ENCODE measurements at regions not wholly inside any gene's neighbourhood (a gene's known extent, or its start where the extent isn't known, plus 50 kb on each side); places are given as distances from the start of the nearest gene placed in this dataset.
"Not testable (repeated sequence)": the region's sequence is repeated elsewhere in the genome, so short reads cannot be mapped to it uniquely, and the experiment has no call there.

GRCh38 chr22:22946131-22946530 is 58.5 kb downstream of the IGLL5 start:
- no peak for DNase-seq

GRCh38 chr22:22948651-22949571 is 61.3 kb downstream of the IGLL5 start:
- peak; percentile 89 for DNase-seq

DNA sequence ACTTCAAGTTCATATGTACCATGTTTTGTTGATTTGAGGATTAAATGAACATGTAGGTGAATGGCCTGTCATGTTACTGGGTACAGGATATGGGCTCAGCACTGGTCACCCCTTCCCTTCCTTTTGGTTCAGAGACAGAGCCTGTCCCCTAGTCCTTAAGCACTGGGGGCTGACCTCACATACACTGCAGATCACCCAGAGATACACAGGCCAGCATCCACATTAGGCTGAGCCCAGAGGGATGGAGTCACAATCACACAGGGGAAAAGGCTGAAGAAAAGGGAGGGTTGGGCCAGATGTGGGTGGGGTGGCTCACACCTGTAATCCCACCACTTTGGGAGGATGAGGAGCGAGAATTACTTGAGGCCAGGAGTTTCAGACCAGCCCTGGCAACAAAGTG is 62.3 kb downstream of the IGLL5 start:
- no peak for DNase-seq

- no peak for DNase-seq
These were observed 63.4 kb downstream of the IGLL5 start for GRCh38 chr22:22951035-22951434.

DNA sequence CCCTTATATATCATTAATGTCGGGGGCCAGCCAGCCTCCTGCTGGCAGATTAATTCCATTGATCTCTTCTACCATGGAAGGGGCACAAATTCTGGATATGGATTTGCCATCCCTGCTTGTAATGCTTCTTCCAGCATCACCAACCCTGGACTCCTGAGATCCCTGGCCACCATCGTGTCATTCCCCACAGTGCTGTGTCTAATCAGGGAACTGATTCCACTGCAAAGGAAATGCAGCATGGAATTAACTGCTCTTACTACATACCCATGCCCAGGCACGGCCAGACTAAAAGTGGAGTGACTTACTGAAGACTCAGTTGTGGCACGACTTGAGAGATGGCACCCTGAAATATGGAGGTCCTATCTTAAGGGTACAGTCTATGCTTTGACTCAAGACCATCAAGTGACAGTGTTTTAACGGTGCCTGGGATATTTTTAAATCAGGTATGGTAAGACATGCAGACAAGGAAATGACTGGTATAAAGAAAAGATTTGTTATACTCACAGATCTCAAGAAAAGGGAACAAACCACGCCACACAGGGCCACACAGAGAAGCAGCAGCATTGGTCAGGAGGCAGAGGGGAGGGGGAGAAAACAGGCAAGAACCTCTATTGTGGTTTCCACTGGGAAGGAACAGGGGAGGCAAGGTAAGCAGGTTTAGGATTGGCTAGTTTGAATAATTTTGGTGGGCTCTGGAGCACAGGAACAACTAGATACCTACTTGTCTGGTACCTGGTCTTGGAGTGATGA is 65.1 kb downstream of the IGLL5 start:
- no peak for DNase-seq

GRCh38 chr22:22953791-22954190 is 66.2 kb downstream of the IGLL5 start:
- DNase-seq = no peak

DNA sequence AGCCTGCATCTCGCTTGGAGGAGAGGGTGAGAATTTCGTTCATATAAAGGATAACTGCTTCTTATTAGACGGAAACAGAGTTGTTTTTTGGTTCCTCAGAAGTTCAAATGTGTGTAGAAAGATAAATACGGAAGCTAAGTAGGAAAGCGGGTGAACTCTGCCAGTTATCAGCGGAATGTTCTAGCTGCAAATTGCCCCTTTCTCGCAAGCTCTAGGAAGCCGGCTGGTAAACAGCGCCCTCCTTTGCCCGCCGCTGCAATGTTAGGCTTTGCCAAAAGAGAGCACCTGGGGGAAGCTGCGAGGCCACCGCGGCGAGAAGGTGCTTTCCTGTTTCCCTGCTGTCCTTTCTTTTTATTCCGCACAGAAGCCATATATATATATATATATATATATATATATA is 67.0 kb downstream of the IGLL5 start:
- DNase-seq = no peak

GRCh38 chr22:22955276-22955798 is 67.7 kb downstream of the IGLL5 start:
- no peak for DNase-seq

DNA sequence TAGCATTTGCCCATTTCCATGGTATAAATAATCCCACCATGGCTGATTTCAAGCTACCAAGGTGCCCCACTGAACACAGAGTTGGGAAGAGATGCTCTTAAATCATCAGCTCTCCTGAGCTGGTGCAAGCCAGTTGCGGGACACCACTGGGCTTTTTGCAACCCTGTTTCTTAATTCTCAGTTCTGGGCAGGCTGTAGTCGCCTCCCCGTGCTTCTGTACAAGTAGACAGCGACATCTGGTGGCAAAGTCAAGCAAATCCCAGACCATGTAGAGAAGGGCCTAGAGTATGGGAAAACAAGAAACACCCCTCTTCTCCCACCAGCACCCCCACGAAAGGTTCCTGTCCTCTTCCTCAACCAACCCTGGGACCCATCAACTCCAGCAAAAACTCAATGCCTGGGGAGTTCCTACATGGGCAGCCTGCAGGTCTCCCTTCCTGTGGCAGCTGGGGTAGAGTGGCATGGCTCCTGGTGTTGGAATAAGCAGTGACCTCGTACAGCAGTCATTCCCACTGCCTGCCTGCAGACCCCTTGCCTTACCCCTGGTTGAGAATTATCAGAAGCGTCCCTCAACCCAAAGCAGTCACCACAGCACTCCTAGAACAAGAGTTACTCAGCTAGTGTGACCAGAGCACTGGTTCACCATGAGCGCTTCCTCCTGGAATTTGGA is 68.4 kb downstream of the IGLL5 start:
- peak; percentile 58 for DNase-seq

DNA sequence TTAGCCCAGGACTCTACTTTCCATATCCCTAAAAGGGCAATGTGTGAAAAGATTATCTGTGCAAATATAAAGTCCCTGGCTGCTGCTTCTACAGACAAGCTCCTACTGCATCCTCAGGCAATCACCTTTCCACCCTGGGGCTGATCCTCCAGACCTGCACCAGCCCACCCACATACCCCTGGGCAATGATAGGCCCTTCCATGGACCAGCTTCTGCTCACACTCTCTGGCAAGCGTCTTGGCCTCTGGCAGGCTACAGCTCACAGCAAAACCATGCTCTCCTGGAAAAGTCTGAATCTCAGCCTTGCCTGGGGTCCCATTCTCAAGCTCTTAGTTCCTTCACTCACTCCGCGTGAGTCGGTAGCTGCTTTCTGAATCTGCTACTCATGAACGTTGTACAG is 69.5 kb downstream of the IGLL5 start:
- DNase-seq = no peak

GRCh38 chr22:22958621-22959020 is 71.0 kb downstream of the IGLL5 start:
- DNase-seq = no peak

DNA sequence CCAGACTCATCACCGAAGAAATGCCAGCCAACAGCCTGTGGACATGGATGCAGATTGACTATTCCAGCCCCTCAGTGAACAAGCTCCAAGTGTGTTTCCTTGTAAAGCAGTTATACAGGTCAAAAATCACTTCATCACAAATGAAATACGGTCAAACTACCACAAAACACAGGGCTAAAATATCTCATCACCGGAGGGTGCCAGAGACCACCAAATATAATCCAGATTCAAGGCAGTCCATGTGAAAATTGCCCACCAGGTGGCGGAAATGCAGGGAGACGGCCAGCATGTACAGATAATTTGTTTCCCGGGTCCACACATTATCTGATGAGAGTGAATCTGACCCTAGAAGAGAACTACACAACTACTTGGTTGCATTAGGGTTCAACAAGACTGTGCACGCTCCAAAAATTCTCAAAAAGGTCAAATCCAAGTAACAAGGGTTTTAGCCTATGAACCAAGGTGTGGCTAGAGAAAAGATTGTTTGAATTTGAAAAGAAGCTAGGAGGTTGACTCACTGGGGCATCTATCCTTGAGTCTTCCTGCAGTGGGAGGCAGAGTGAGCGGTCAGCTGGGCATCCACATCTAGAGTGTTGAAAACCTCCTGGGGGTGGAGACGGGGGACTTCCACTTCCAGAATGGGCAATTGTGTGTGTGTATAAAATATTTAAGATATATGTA is 71.7 kb downstream of the IGLL5 start:
- peak; percentile 66 for DNase-seq

- DNase-seq = no peak
These were observed 72.7 kb downstream of the IGLL5 start for GRCh38 chr22:22960307-22960706.

DNA sequence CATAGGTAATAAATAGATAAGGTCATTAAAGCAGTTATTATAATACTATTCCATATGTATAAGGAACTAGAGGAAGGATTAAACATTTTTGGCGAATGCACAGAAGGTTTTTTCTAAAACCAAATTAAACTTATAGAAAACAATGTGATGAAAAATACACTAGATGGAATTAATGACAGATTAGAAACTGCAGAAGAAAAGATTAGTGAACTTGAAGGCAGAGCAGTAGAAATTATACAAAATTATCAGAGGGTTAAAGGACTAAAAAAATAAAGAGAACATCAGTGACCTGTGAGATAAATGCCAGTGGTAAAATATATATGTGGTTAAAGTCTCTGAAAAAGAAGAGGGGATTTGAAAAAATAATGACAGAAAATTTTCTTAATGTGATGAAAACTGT is 74.0 kb downstream of the IGLL5 start:
- no peak for DNase-seq

DNA sequence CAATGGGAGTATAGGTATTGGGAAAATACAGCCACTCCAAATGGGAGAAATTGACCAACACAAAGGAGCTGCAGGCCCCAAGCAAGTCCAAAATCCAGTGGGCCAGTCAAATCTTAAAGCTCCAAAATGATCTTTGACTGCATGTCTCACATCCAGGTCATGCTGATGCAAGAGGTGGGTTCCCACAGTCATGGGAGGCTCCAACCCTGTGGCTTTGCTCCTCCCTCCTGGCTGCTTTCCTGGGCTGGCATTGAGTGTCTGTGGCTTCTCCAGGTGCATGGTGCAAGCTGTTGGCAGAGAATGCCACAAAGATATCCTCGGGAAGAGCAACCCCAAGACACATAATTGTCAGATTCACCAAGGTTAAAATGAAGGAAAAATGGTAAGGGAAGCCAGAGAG is 80.8 kb downstream of the IGLL5 start:
- no peak for DNase-seq

DNA sequence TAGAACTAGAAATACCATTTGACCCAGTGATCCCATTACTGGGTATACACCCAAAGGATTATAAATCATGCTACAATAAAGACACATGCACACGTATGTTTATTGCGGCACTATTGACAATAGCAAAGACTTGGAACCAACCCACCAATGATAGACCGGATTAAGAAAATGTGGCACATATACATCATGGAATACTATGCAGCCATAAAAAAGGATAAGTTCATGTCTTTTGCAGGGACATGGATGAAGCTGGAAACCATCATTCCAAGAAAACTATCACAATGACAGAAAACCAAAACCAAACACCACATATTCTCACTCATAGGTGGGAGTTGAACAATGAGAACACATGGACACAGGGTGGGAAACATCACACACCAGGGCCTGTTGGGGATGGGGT is 85.0 kb downstream of the IGLL5 start:
- DNase-seq = not testable (repeated sequence)

- no peak for DNase-seq
These were observed 85.7 kb downstream of the IGLL5 start for GRCh38 chr22:22973336-22973735.

DNA sequence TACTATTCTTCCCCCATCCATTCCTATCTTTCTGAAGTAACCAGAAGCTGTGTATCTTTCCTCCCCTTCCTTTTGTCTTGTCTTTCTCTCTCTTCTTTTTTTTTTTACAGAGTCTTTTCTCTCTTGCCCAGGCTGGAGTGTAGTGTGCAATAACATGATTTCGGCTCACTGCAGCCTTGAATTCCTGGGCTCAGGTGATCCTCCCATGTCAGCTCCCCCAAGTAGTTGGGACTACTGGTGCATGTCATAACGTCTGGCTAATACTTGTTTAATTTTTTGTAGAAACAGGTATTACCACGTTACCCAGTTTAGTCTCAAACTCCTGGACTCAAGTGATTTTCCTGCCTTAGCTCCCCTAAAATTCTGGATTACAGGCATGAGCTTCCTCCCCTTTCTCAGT is 86.5 kb downstream of the IGLL5 start:
- DNase-seq = no peak

GRCh38 chr22:22974795-22975580 is 87.4 kb downstream of the IGLL5 start:
- no peak for DNase-seq

DNA sequence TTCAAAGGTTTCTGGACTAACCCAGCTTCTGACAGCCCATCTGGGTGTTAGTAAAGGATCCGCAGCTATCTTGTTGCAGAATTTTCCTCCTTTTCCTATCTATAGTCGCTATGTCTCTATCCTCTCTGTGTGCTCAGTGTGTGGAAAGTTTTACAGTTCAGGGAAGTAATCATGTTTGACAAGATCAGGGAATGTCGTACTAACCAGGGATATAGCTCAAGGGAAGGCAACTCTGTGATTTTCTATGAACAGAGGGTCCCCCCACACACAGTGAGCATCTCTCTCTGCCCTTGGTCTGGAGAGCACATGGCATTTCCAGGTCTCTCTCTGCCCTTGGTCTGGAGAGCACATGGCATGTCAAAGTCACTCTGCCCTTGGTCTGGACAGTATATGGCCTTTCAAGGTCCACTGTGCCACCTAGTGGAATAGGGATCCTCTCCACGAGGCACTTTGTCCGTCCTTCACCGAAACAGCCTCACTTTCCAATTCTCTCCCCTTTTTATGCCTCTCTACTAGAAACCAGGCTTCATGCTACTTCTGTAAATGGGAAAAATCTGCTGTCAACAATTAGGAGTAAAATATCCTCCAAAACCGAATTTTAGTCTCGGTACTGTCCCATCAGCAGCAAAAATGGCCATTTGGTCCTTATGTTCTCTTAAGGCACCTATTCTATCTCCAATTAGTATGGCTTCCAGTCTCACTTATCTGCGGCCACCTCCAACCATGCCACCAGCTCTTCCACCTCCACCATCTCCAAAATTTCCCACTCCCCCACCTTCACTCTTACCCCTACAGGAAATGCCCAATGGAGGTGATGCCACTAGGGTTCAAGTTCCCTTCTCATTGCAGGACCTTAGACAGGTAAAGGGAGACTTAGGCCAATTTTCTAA is 88.7 kb downstream of the IGLL5 start:
- no peak for DNase-seq

Measured in fibroblast of skin of abdomen (primary cell).